SK-N-MC (cell line): ENCODE measurements at regions not wholly inside any gene's neighbourhood (a gene's known extent, or its start where the extent isn't known, plus 50 kb on each side); places are given as distances from the start of the nearest gene placed in this dataset.

Source experiments
- EZH2 ChIP-seq: fragments of 200-600 bp; sonication (generic); IDR thresholded peaks from one replicate; pipeline ENCODE4 v1.6.1; 2017; ENCODE audit warnings: antibody characterized with exemption
- POLR2AphosphoS5 ChIP-seq: IDR thresholded peaks from 2 replicates; pipeline ENCODE4 v1.6.1; 2012; ENCODE audit warnings: mild to moderate bottlenecking, low read depth, low read length, borderline replicate concordance

GRCh38 chr4:176622251-176622948, 170.3 kb downstream of the VEGFC start:
- TF ChIP-seq EZH2 (no peak), POLR2AphosphoS5 (no peak)
